GM23338 (cell line): ENCODE measurements at regions not wholly inside any gene's neighbourhood (a gene's known extent, or its start where the extent isn't known, plus 50 kb on each side); places are given as distances from the start of the nearest gene placed in this dataset.

Source experiments
- CREB1 ChIP-seq: fragments of 250-450 bp; sonication (Bioruptor Pico); IDR thresholded peaks from 2 replicates; pipeline ENCODE4 v1.5.0; 2020; ENCODE audit warnings: low read depth, mild to moderate bottlenecking, moderate library complexity
- EZH2 ChIP-seq: fragments of 200-600 bp; sonication (generic); IDR thresholded peaks from one replicate; pipeline ENCODE4 v1.8.0; 2017; ENCODE audit warnings: antibody characterized with exemption, mild to moderate bottlenecking, low read depth; ENCODE audit not compliant: unreplicated experiment
- EZH2phosphoT487 ChIP-seq: fragments of 200-600 bp; sonication (generic); IDR thresholded peaks from one replicate; pipeline ENCODE4 v1.8.1; 2018; ENCODE audit warnings: antibody characterized with exemption; ENCODE audit not compliant: unreplicated experiment
- JUNB ChIP-seq: IDR thresholded peaks from one replicate; pipeline ENCODE4 v1.6.1; 2016; ENCODE audit warnings: antibody characterized with exemption; ENCODE audit not compliant: unreplicated experiment
- NANOG ChIP-seq: IDR thresholded peaks from 2 replicates; pipeline ENCODE4 v1.6.1; 2016; ENCODE audit warnings: antibody characterized with exemption, borderline replicate concordance
- POLR2AphosphoS5 ChIP-seq: IDR thresholded peaks from 2 replicates; pipeline ENCODE4 v1.6.1; 2016; ENCODE audit warnings: antibody characterized with exemption, low read depth
- STAT1 ChIP-seq: IDR thresholded peaks from one replicate; pipeline ENCODE4 v1.6.1; 2016; ENCODE audit warnings: antibody characterized with exemption; ENCODE audit not compliant: unreplicated experiment
- ZNF114 ChIP-seq: fragments of 250-450 bp; sonication (Bioruptor Pico); IDR thresholded peaks from 2 replicates; pipeline ENCODE4 v1.5.0; 2020; ENCODE audit warnings: mild to moderate bottlenecking, moderate library complexity
- TF ChIP-seq, protein P1 (sequence below), 2 experiments: fragments of 200-600 bp in 1 of 2; sonication (generic) in 1 of 2; conservative IDR thresholded peaks; 2 replicates each; pipeline versions ENCODE4 v1.5.1 to v1.6.1; 2016 to 2017; ENCODE audit warnings: antibody characterized with exemption in 2 of 2, low read depth in 2 of 2, mild to moderate bottlenecking in 2 of 2, moderate library complexity in 1 of 2
- TF ChIP-seq, protein P2 (sequence below): IDR thresholded peaks from one replicate; pipeline ENCODE4 v1.6.1; 2018; ENCODE audit warnings: antibody characterized with exemption; ENCODE audit not compliant: unreplicated experiment
- TF ChIP-seq, protein P3 (sequence below): IDR thresholded peaks from 2 replicates; pipeline ENCODE4 v1.6.1; 2016; ENCODE audit warnings: antibody characterized with exemption

DNA sequence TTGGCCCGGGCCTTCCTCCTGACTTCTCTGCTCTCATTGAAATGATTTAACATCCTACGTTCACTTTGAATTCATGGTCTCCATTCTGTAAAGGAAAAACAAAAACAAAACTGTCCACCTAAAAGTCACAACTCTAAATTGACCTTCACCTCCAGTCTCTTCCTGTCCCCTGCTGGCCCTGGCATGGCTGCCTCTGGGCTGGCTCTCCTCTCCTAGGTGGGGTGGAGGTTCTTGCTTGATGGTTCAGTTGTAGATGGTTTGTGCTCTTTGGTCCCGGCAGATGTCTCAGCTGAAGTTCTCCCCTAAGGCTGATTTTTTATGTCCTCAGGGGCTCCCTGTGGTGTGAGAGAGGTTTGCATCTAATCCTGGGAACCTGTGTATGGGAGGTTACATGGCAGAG, 121.1 kb downstream of the ACKR3 start:
- TF ChIP-seq, protein P1, sequence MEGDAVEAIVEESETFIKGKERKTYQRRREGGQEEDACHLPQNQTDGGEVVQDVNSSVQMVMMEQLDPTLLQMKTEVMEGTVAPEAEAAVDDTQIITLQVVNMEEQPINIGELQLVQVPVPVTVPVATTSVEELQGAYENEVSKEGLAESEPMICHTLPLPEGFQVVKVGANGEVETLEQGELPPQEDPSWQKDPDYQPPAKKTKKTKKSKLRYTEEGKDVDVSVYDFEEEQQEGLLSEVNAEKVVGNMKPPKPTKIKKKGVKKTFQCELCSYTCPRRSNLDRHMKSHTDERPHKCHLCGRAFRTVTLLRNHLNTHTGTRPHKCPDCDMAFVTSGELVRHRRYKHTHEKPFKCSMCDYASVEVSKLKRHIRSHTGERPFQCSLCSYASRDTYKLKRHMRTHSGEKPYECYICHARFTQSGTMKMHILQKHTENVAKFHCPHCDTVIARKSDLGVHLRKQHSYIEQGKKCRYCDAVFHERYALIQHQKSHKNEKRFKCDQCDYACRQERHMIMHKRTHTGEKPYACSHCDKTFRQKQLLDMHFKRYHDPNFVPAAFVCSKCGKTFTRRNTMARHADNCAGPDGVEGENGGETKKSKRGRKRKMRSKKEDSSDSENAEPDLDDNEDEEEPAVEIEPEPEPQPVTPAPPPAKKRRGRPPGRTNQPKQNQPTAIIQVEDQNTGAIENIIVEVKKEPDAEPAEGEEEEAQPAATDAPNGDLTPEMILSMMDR (conservative IDR thresholded peaks at IDR 0.05; ENCODE audit: low read depth in 2 of 2): no peak
- TF ChIP-seq POLR2AphosphoS5: no peak
- TF ChIP-seq EZH2phosphoT487: no peak
- TF ChIP-seq EZH2: no peak
- no peak for TF ChIP-seq JUNB
- no peak for TF ChIP-seq STAT1
- TF ChIP-seq NANOG: no peak
- TF ChIP-seq, protein P2, sequence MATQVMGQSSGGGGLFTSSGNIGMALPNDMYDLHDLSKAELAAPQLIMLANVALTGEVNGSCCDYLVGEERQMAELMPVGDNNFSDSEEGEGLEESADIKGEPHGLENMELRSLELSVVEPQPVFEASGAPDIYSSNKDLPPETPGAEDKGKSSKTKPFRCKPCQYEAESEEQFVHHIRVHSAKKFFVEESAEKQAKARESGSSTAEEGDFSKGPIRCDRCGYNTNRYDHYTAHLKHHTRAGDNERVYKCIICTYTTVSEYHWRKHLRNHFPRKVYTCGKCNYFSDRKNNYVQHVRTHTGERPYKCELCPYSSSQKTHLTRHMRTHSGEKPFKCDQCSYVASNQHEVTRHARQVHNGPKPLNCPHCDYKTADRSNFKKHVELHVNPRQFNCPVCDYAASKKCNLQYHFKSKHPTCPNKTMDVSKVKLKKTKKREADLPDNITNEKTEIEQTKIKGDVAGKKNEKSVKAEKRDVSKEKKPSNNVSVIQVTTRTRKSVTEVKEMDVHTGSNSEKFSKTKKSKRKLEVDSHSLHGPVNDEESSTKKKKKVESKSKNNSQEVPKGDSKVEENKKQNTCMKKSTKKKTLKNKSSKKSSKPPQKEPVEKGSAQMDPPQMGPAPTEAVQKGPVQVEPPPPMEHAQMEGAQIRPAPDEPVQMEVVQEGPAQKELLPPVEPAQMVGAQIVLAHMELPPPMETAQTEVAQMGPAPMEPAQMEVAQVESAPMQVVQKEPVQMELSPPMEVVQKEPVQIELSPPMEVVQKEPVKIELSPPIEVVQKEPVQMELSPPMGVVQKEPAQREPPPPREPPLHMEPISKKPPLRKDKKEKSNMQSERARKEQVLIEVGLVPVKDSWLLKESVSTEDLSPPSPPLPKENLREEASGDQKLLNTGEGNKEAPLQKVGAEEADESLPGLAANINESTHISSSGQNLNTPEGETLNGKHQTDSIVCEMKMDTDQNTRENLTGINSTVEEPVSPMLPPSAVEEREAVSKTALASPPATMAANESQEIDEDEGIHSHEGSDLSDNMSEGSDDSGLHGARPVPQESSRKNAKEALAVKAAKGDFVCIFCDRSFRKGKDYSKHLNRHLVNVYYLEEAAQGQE: no peak
- TF ChIP-seq, protein P3, sequence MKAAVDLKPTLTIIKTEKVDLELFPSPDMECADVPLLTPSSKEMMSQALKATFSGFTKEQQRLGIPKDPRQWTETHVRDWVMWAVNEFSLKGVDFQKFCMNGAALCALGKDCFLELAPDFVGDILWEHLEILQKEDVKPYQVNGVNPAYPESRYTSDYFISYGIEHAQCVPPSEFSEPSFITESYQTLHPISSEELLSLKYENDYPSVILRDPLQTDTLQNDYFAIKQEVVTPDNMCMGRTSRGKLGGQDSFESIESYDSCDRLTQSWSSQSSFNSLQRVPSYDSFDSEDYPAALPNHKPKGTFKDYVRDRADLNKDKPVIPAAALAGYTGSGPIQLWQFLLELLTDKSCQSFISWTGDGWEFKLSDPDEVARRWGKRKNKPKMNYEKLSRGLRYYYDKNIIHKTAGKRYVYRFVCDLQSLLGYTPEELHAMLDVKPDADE: no peak
- no peak for TF ChIP-seq CREB1
- no peak for TF ChIP-seq ZNF114 (CRISPR knock-in tag)
